ENCODE measurements at regions not wholly inside any gene's neighbourhood (a gene's known extent, or its start where the extent isn't known, plus 50 kb on each side); places are given as distances from the start of the nearest gene placed in this dataset.
"Not testable (repeated sequence)": the region's sequence is repeated elsewhere in the genome, so short reads cannot be mapped to it uniquely, and the experiment has no call there.

DNA sequence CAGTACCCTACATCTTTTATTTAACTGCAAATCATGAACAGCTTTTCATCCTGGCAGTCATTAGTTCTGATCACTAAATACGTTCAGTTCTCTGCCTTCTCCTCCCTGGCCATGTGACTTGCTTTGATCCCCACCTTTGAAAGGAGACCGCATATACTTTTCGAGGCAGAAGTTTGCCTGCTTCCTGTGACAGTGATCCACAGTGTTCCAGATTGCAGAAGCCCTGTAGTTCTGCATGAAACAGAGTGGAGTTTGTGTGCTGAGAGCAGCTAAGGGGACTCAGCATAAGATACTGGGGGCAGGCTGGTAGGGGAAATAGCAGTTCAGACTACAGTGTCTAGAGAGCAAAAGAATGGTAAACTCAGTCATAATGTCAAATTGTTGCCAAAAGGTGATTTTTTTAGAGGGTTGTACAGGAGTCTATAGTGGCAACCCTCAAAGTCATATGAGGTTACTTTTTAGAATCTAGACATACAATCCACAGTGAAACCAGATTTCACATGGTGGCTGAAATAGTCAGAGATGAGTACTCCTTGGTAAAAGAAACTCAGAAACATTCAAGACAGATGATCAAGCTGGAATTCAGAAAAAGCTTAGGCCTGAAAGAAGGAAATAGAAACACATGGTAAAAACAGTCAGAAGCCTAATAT lies 1800.4 kb upstream of the CELF4 start:
- DNase-seq: no peak

DNA sequence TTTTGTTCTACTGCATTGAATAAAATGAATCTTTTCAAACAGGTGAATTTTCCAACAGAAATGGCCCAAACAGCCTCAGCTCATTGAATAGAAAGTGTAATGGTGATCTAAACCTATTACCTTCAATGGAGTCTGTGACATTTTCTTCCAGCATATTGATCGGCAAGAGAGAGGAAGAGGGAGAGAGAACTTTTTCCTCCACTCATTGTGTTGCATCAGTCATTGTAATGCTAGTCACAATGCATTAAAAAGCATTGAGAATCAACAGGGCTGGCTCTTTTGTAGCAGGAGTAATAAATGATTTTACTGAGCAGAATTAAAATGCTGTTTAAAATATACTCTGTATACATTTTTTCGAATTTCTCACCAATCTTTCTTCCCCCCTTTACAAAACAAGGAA lies 1794.5 kb upstream of the CELF4 start:
- no peak for DNase-seq

DNA sequence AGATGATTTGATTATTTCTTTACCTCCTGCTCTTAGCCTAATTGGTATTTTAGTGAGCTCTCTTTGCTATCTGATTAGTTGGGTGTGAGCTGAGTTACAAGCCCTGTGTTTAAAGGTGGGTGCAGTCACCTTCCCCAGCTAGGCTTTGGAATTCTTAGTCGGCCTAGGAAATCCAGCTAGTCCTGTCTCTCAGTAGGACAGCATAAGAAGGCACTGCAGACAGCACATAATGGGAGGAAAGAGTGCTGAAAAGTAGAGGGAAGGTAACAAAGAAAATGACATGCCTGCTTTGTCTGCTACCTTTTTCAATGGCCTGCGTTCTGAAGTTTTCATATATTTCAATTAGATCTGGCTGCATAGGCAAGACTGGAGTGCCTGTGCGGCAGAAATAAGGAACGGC lies 1794.0 kb upstream of the CELF4 start:
- no peak for DNase-seq

DNA sequence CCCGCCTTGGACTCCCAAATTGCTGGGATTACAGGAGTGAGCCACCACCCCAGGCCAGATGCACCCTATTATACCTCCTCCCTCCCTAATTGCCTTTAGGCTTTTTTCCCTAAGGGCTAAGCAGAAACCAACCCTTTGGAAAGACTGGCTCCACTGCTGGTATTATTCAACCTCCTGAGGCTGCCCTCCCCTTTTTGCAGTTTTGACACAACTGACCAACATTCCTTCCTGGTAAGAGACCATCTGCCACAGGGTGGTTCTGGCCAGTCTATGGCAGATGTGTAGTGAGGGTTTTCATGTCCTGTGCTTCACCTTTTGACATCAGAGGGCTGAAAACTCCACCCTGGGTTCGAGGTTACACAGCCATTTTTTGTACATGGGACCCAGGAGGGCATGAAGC lies 1785.3 kb upstream of the CELF4 start:
- DNase-seq: no peak

DNA sequence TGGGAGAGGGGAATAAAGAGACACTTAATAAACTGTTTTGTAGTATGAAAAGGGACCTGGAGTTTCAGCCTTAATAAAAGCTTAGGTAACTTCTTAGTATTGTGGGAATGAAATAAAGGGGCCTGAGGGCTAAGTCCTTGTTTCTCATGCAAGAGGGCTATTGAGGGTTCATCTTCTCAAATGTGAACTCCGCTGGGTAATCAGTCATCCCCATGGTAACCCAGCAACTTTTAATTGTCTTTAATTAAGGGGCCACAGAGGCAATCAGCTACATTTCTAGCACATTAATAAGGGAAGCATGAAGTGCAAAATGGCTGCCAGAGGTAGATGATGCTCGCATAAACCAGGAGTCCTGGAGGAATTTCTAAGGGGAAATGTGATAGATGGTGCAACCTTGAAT lies 1784.2 kb upstream of the CELF4 start:
- no peak for DNase-seq

DNA sequence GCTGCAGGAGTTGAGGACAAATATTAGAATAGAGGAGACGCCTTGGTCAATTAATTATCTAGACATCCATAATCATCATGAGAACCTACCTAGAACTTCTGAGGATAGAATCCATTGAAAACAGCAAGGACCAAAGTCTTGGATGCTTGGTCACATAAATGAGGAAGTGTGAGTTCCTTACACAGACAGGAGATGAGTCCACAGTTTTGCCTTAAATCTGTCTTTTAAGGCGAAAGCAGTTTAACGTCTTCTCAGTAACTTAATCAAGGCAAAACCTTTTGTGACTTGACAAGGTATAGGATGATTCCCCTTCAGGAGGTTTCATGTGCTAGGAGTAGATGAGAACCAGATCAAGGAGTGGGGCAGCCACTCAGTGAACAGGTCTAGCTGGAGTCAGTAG lies 1783.2 kb upstream of the CELF4 start:
- DNase-seq: no peak

DNA sequence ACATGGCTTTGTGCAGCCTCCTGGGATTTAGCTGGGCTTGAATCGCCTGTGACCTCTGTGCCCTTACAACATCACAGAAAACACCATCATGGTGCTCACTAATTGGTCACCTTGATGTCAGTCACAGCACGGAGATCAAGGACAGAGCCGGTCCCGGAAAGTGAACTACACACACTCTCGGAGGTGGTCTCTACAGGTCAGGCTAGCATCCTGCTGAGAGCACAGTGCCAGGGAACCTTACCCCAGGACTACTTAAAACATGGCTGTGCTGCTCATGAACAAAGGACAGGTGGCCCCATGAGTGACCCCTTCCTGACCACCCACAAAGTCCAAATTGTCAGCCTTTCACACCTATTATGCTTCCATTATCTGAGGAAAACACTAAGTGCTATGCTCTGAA lies 1782.1 kb upstream of the CELF4 start:
- no peak for DNase-seq

DNA sequence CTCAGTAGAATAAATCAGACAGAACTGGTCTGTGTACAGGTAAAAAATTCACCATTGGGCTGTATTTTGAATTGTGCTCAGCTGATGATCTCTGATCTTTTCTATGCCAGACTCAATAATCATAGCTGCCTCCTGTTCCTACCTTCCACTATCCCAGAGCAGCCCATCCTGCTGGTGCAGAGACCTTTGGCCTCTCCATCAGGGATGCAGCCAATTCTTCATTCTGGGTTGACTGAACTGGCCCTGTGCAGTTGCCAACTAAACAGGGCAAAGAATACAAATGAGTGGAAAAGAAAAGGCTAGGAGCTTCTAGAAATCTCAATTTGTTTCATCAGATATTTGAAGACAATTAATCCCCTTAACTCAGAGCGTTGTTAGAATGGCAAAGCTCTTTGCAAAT lies 1781.3 kb upstream of the CELF4 start:
- no peak for DNase-seq

DNA sequence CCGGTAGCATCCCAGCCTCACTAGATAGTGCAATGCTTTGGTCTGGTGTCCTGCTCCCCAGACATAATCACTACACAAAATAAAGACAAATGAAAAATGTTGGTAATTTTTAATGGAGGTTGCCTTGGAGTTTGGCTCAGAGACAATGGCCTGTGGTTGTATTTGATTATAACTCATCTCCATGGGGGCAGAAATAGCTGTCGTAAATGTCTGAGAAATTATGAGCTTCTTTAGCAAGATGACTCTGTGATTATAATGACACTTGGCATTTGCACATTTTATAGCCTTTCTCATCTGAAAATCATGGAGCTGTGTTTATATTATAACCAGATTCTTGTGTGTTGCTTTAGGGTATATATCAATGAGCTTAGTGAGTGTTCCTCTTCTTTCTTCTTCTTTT lies 1779.7 kb upstream of the CELF4 start:
- DNase-seq: no peak

DNA sequence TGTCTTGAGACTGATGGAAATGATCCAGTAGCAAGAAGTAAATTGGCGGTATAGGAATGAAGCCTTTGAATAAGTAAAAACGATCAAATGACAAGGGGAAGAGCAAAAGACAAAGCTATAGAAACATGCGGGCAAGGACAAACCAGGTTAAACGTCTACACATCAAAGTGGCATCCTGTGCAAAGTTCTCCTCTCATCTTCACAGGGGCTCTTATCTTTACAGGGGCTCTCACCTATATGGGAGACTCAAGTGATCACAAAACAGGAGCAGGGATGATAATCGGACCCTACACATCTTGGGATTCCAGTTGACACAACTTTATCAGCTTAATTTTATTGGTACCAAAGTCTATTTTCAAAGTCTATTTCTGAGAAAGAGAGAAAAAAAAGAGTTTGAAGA lies 1778.9 kb upstream of the CELF4 start:
- no peak for DNase-seq

DNA sequence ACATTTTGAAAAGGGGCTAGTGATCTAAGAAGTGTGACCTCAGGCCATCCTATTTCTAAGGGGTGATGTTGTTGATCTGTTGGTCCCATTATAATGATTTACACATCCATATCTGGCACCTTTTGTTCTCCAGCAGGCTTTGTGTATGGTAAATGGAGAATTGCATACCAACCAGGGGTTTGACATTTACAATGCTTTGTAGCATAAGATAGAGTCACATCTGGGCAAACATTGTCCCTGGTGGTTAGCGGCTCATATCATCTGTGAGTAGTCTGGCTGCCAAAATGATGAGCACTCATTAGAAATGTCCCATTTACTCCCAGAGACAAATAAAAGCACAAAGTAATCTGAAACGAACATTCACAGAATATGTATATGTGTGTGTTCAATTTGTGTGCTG lies 1775.5 kb upstream of the CELF4 start:
- no peak for DNase-seq

DNA sequence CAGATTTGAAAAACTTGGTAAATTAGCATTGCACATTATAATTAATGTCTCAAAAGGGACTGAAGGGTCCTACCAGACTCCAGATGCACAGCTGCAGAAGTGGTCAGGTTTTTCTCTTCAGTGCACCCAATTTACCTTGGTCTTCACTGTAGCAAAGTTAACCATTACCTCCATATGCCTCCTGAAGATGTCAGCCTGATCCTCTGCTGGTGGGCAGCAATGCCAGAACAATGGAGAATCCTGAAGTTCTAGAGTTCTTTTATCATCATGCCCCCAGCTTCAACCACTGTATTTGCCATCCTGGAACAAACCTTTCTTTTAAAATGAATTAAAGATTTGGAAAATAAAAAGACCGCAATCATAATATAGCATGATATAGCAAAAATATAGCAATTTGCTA lies 1774.8 kb upstream of the CELF4 start:
- DNase-seq: no peak

DNA sequence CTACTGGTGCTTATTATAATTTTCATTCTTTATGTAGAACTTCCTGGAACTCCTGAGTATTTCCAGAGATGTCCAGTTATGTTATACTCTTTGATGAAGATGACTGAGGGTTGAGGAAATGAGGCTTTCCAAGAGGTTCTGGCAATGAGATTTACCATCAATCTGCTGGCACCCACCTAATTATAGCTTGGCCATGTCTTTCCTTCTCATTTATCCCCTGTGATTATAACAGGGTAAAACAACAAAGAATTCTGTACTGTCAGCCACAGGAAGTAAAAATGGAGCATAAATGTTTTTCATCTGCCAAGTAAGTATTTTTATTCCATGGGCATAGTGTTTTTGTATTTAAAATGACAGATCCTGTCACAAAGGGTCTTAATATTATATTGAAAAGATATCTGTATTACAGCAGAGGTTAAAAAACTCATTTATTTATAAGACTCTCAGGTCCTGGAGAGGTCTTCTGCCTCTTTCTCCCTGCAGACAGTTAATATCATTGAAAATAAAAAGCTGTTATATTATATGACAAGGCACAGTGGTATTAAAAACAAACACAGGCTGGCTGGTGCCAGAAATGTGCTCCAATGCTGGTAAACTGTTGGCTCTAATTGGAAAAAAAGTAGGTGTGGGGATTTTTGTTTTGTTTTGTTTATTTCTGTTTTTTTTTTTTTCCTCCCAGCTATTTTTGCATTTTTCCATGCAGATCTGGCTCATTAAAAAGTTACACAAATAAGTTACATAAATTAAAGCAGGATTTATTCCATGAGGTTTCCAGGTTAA lies 1764.1 kb upstream of the CELF4 start:
- no peak for DNase-seq

DNA sequence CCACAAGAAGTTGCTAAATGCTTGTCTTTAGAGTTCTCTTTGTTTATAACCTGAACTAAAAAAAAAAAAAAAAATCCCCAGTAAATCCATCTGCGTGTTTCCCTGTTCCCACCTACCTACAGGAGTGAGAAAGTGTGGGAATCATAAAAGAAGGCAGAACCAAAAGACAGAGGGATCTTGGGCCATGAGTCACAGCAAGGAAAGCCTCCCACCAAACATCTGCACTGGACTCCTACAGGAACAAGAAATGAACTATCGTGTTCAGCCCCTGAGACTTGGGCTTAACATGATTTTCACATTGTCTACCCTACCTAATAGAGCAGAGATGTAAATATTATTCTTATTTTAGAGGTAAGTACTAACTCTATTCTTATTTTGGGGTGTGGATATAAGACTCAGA lies 1761.2 kb upstream of the CELF4 start:
- DNase-seq: no peak

DNA sequence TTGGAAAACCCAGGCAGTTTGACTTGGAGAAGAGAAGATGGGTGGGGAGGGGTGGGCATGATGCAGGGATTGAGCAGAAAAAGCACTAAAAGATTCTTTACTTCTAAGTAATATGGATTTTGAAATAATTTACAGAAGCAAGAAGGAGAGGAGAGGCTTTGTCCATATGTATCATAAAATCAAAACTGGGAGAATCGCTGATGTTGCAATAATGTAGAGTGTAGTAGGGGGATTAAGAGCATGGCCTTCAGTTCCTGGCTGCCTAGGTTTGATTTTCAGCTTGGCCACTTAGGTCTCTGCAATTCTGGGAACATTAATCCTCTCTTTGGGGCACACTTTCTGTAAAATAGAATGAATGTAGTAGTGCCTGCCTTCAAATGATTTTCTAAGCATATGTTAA lies 1760.4 kb upstream of the CELF4 start:
- no peak for DNase-seq

DNA sequence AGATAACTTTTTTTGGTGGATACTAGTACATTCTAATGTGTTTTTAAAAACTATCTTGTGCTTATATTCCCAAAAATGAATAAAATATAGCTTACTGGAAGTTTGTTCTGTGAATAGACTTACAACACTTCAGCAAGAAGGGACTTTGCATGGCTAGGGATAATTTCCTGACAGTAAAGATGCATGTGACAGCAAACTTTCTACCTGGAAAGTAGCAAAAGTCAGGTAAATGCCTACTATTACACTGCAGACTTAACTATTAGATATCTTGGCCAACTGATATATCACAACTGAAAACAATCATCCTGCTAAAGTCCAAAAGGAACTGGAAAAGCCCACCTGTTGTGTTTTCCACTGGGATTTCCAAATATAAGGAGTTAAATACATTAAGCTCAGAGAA lies 1753.5 kb upstream of the CELF4 start:
- DNase-seq: no peak

DNA sequence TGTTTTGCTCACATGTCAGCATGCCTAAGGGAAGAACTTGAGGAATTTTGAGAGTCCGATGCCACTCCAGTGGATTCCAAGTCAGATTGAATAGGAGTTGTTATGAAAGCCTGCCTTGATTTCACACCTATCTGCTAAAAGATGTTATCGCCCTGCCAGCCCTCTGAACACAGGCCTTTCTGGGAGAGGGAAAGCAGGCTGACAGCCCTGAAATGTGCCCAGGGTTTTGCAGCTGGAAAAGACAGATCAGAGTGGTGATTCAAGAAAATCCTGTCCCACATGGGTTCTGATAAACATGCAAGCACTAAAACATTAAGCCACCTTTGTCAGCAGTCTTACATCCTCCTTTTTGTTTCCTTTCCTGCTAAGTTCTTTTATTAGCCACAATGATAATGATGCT lies 1752.9 kb upstream of the CELF4 start:
- DNase-seq: no peak

DNA sequence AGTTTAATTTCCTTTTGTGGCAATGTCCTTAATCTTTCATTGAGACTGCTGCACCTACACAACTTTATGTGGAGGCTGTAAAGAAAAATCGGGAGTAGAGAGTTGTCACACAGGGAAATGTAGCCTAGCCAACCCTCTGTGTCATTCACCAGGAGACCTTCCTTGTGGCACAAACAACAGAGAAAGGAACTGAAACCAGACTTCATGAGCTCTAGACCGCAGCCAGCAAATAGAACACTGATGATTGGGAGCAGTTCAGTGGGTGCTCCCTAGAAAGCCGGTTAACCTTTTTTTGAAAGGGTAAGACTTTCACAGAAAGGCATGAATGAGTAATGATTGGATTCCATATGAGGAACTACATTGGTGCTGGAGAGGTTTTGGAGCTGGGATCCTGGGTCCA lies 1752.4 kb upstream of the CELF4 start:
- DNase-seq: no peak

DNA sequence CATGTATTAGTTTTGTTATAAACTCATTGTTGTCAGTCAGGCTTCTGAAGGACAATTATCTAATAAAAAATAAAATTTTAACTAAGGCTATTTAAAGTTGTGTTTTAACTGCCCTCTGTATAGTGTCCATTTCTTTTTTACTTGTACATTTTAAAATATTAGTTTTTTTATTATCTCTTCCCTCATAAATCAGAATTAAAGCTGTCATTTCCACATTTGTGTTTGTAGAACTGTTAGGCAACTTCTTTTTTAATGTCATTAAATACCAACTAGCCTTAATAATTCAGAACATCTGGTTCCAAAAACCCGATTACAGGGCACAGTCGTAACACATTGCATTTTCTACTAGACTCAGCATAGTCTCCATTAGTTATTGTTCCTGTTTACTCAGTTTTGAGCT lies 1749.0 kb upstream of the CELF4 start:
- DNase-seq: no peak

DNA sequence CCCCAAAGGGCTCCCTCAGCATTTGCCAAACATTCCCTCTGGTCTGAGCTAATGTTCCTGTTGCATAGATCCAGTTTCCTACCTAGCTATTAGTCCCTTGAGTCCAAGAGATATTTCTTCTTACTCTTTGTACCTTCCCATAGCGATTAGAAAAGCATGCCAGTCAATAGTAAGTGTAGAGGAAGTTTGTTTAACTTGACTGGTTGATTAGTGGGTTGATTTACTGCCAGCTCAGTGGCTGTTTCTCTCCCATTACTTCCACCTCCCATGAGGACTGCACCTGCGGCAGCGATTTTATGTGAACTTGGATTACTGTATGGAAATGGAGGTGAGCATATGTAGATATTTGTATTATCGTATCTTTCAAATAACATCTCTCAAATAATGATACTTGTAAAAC lies 1748.4 kb upstream of the CELF4 start:
- no peak for DNase-seq

DNA sequence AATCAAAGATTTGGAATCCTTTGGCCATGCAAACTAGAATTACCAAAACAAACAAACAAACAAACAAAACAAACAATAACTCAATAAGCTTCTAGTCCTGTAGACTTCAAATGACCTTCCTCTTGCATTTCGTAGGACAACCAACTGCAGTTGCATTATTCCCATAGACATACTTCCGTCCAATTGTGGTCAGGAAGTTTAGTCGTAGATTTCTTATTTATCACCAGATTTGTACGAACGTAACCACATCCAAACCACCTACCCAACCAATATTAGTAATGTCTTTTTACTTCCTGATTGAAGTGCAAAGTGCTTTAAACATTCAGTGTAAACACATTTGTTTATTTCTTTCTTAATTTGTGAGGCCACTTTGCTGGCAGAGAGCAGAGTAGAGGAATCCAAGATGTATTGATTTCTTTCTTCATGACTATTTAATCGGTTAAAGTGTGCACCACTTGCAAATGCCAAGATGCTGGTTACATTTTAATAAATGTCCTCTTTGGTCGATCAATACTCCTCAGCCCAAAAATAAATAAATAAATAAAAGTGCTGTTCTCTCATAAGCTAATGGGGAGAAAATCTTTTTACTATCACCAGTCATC lies 1745.6 kb upstream of the CELF4 start:
- DNase-seq: no peak

DNA sequence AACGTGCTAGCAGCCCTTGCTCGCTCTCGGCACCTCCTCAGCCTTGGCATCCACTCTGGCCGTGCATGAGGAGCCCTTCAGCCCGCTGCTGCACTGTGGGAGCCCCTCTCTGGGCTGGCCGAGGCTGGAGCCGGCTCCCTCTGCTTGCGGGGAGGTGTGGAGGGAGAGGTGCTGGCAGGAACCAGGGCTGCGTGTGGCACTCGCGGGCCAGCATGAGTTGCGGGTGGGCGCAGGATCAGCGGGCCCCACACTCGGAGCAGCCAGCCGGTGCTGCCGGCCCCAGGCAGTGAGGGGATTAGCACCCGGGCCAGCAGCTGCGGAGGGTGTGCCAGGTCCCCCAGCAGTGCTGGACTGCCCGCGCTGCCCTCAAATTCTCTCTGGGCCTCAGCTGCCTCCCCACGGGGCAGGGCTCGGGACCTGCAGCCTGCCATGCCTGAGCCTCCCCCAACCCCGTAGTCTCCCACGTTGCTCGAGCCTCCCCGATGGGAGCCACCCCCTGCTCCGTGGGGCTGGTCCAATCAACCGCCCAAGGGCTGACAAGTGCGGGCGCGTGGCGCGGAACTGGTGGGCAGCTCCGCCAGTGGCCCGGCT lies 1743.4 kb upstream of the CELF4 start:
- DNase-seq: not testable (repeated sequence)

DNA sequence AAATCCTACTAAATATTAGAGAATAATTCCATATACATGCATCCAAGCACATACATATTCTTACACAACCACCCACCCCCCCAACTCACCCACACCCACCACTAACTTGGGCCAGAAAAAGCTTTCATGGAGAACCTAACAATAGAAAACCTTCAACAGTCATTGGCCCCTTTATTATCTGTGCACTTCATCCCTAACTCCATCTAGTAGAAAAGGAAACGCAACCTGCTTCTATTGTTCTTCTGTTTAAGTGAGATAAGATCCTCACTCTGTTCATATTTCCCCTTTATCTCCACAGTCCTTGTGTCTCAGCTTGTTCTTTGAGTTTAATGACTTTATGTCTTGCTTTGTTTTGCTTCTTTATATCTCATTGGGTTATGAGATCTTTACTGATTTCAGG lies 1740.2 kb upstream of the CELF4 start:
- DNase-seq: peak; percentile 78

DNA sequence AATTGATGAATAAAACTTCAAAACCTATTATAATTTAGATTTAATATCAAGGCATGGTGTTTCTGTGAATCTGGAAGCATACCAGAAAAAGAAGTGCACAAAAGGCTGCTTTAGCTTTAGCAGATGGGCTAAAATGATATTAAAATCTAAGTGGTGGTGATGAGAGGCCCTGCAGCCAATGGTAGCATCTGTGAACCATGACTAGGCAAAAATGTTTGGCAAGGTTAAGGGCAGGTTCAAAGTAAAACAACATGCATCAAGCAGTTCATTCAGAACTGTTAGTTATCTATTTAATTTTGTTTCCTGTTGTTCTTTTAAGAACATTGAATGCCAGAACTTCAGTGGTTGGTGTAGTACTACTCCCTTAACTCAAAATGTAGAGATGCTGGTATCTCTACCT lies 1736.9 kb upstream of the CELF4 start:
- peak; percentile 32 for DNase-seq

Measured in hematopoietic multipotent progenitor cell treated with erythropoietin and hydrocortisone succinate and interleukin-3 and kit ligand, for 8 days (in vitro differentiated cells).